Prostate gland (tissue), 2 donors: ENCODE measurements at regions not wholly inside any gene's neighbourhood (a gene's known extent, or its start where the extent isn't known, plus 50 kb on each side); places are given as distances from the start of the nearest gene placed in this dataset.
"Not testable (repeated sequence)": the region's sequence is repeated elsewhere in the genome, so short reads cannot be mapped to it uniquely, and the experiment has no call there.

Experiments
- DNase-seq: peaks from one replicate; pipeline ENCODE4 v3.0.0-alpha.2; 2019; ENCODE audit warnings: low spot score
- H3K27ac ChIP-seq, 2 donors: fragments of 200-600 bp; sonication (generic); 2 replicates each; pipeline ENCODE4 v1.5.1; 2017 to 2019
- H3K27me3 ChIP-seq: fragments of 200-600 bp; sonication (generic); replicated peaks from 2 replicates; pipeline ENCODE4 v1.5.1; 2019; ENCODE audit not compliant: insufficient read depth
- H3K36me3 ChIP-seq, 2 donors: fragments of 200-600 bp; sonication (generic); 1 replicate in 1 of 2; 2 replicates in 1 of 2; pipeline versions ENCODE4 v1.5.1 to v1.8.1; 2017 to 2019
- H3K4me1 ChIP-seq: fragments of 200-600 bp; sonication (generic); replicated peaks from 2 replicates; pipeline ENCODE4 v1.5.1; 2019
- H3K4me3 ChIP-seq, 2 donors: fragments of 200-600 bp; sonication (generic); 2 replicates each; pipeline ENCODE4 v1.5.1; 2017 to 2019
- H3K9me3 ChIP-seq: fragments of 200-600 bp; sonication (generic); 2 replicates; pipeline ENCODE4 v1.5.1; 2017
- CTCF ChIP-seq, 4 experiments: fragments of 200-600 bp in 2 of 4; fragments of 450-650 bp in 2 of 4; sonication (generic) in 2 of 4; IDR thresholded peaks; 1 replicate in 3 of 4; 2 replicates in 1 of 4; pipeline ENCODE4 v1.5.1; 2016 to 2019; ENCODE audit warnings: antibody characterized with exemption in 4 of 4, mild to moderate bottlenecking in 2 of 4, moderate library complexity in 2 of 4
- POLR2A ChIP-seq: fragments of 450-650 bp; IDR thresholded peaks from one replicate; pipeline ENCODE4 v1.6.1; 2016; ENCODE audit warnings: antibody characterized with exemption, mild to moderate bottlenecking
- POLR2AphosphoS5 ChIP-seq: sonication (generic); formaldehyde crosslinking; IDR thresholded peaks from one replicate; pipeline ENCODE4 v1.6.1; 2017; ENCODE audit warnings: antibody characterized with exemption
- WGBS: methylation state at CpG from one replicate; pipeline ENCODE4 v1.1.5; 2018; 5-methylcytosine and 5-hydroxymethylcytosine counted together
- intact Hi-C: fragments of 100-400 bp; cut with DNase I; formaldehyde crosslinking; loops from one replicate; pipeline ENCODE4 v1.14.2; 2022

DNA sequence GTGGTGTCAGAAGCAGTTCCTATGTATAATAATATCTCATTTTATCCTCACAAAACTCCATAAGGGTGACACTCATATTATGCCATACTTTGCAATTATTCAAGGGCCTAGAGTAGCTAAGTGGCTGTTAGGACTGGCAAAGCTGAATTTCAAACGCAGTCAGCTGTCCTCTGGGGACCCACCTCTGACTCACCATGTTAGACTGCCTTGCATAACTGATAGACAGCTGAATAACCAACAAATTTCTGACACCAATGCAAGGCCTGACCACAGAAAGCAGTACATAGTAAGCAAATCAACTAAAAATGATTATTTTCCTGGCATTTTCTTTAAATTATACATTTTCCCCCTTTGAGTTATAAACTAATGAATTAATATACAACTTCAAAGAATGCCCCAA is 251.6 kb upstream of the PTGER4 start:
- intact Hi-C loops = no loop called here
- Histone ChIP-seq H3K27me3 (no peaks in the 10 kb centered on the region), H3K9me3 (no peaks in the 10 kb centered on the region), H3K36me3 (no peaks in the 10 kb centered on the region), H3K27ac (no peak overlapping the region), H3K4me1 (no peaks in the 10 kb centered on the region), H3K4me3 (no peak overlapping the region)
- 77% methylated on average over 1 of the region's 1 CpG for WGBS
- DNase-seq = no peak
- no peak for TF ChIP-seq POLR2A
- TF ChIP-seq CTCF (IDR thresholded peaks at IDR 0.05) = no peak
- TF ChIP-seq POLR2AphosphoS5 = no peak

DNA sequence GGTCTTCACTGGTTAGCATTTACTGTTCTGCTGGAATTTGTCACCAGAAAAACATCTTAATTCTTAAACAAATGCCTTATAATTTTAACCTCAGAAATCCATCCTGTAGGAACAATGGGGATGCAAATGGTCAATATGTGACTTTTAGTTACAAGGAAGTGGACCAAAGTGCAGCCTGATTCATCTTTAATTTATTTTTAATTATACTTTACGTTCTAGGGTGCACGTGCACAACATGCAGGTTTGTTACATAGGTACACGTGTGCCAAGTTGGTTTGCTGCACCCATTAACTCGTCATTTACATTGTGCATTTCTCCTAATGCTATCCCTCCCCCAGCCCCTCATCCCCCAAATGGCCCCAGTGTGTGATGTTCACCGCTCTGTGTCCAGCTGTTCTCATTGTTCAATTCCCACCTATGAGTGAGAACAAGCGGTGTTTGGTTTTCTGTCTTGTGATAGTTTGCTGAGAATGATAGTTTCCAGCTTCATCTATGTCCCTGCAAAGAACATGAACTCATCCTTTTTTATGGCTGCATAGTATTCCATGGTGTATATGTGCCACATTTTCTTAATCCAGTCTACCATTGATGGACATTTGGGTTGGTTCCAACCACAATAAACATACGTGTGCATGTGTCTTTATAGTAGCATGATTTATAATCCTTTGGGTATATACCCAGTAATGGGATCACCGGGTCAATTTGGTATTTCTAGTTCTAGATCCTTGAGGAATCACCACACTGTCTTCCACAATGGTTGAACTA is 262.5 kb upstream of the PTGER4 start:
- H3K9me3 ChIP-seq, H3K27ac ChIP-seq, H3K4me1 ChIP-seq, H3K4me3 ChIP-seq, H3K36me3 ChIP-seq, DNase-seq, H3K27me3 ChIP-seq, intact Hi-C loops: not testable (repeated sequence)
- WGBS = 80% methylated on average over 8 of the region's 8 CpGs

GRCh38 chr5:40416588-40416987 is 263.1 kb upstream of the PTGER4 start:
- DNase-seq = no peak
- Histone ChIP-seq H3K4me3 (no peak overlapping the region), H3K36me3 (no peaks in the 10 kb centered on the region), H3K27ac (no peak overlapping the region), H3K9me3 (no peaks in the 10 kb centered on the region), H3K27me3 (no peaks in the 10 kb centered on the region), H3K4me1 (no peaks in the 10 kb centered on the region)
- intact Hi-C loops = no loop called here
- peak; percentile 29 for TF ChIP-seq POLR2AphosphoS5
- no peak for TF ChIP-seq CTCF (IDR thresholded peaks at IDR 0.05)
- TF ChIP-seq POLR2A = no peak

DNA sequence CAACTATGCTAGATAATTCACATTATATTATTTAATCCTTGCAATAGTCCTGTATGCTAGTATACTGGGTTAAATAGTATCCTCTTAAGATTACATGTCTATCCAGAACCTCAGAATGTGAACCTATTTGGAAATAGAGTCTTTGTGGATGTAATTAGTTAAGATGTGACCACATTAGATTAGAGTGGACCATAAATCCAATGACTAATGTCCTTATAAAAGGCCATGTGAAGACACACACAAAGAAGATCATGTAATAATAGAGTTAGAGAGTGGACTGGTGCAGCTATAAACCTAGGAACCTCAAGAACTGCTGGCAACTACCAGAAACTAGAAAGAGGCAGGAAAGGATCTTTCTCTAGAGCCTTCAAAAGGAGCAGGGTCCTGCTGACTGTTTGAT is 263.6 kb upstream of the PTGER4 start:
- no peaks in the 10 kb centered on the region for H3K27me3 ChIP-seq
- no peak overlapping the region for H3K4me3 ChIP-seq
- TF ChIP-seq POLR2AphosphoS5 (no peak), POLR2A (no peak), CTCF (IDR thresholded peaks at IDR 0.05) (no peak)
- H3K4me1 ChIP-seq = no peaks in the 10 kb centered on the region
- H3K27ac ChIP-seq = no peak overlapping the region
- intact Hi-C loops = no loop called here
- H3K9me3 ChIP-seq = no peaks in the 10 kb centered on the region
- no peaks in the 10 kb centered on the region for H3K36me3 ChIP-seq
- no peak for DNase-seq

DNA sequence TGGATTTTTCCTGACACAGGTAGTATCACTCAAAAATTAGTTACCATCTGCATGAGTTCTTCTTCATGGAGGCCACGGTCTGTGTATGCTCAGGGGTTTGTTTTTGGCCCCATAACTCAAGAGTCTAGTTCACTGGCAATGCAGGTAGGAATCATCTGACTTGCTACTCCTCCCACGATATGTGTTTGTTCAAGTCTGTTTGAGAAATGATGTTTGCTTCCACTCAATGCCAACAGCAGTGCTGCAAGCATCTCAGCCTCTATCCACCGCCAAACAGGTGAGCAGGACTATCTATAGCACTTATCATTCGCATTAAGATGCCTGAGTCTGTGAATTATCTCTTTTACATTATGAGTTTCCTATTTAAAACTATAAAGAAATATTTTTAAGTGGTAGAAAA is 264.8 kb upstream of the PTGER4 start:
- Histone ChIP-seq H3K27me3 (no peaks in the 10 kb centered on the region), H3K4me3 (no peak overlapping the region), H3K27ac (no peak overlapping the region), H3K36me3 (no peaks in the 10 kb centered on the region), H3K9me3 (no peaks in the 10 kb centered on the region), H3K4me1 (no peaks in the 10 kb centered on the region)
- intact Hi-C loops = no loop called here
- DNase-seq = peak; percentile 46
- TF ChIP-seq POLR2A (no peak), CTCF (IDR thresholded peaks at IDR 0.05) (no peak), POLR2AphosphoS5 (peak; percentile 69)
- 51% methylated on average over 4 of the region's 4 CpGs for WGBS
